ENCODE measurements at regions not wholly inside any gene's neighbourhood (a gene's known extent, or its start where the extent isn't known, plus 50 kb on each side); places are given as distances from the start of the nearest gene placed in this dataset.

- DNase-seq: no peak
- no peaks in the 10 kb centered on the region for H3K9me3 ChIP-seq
- no peaks in the 10 kb centered on the region for H3K27me3 ChIP-seq
- no peaks in the 10 kb centered on the region for H3K4me1 ChIP-seq
- no peak overlapping the region for H3K4me3 ChIP-seq
- intact Hi-C loops (cut with DNase I; ENCODE audit: low total_unique reads): no loop called here
- no peak overlapping the region for H3K27ac ChIP-seq
- no peak for TF ChIP-seq POLR2A (IDR thresholded peaks at IDR 0.05)
- no peak for TF ChIP-seq CTCF (IDR thresholded peaks at IDR 0.05)
- H3K36me3 ChIP-seq: no peaks in the 10 kb centered on the region
Observed at GRCh38 chr6:74756923-74757322, 448.9 kb downstream of the COL12A1 start.

- H3K36me3 ChIP-seq: no peaks in the 10 kb centered on the region
- H3K4me3 ChIP-seq: no peak overlapping the region
- no peaks in the 10 kb centered on the region for H3K27me3 ChIP-seq
- intact Hi-C loops (cut with DNase I; ENCODE audit: low total_unique reads): no loop called here
- no peak for TF ChIP-seq POLR2A (IDR thresholded peaks at IDR 0.05)
- TF ChIP-seq CTCF (IDR thresholded peaks at IDR 0.05): no peak
- no peaks in the 10 kb centered on the region for H3K4me1 ChIP-seq
- H3K27ac ChIP-seq: no peak overlapping the region
- H3K9me3 ChIP-seq: no peaks in the 10 kb centered on the region
- DNase-seq: no peak
Observed at GRCh38 chr6:74755778-74756177, 450.1 kb downstream of the COL12A1 start.

GRCh38 chr6:74755196-74755595 is 450.7 kb downstream of the COL12A1 start:
- intact Hi-C loops (cut with DNase I; ENCODE audit: low total_unique reads): no loop called here
- DNase-seq: no peak
- no peaks in the 10 kb centered on the region for H3K36me3 ChIP-seq
- no peak overlapping the region for H3K27ac ChIP-seq
- no peaks in the 10 kb centered on the region for H3K9me3 ChIP-seq
- no peaks in the 10 kb centered on the region for H3K27me3 ChIP-seq
- no peak overlapping the region for H3K4me3 ChIP-seq
- TF ChIP-seq POLR2A (IDR thresholded peaks at IDR 0.05) (no peak), CTCF (IDR thresholded peaks at IDR 0.05) (no peak)
- H3K4me1 ChIP-seq: no peaks in the 10 kb centered on the region

GRCh38 chr6:74753883-74754600 is 451.8 kb downstream of the COL12A1 start:
- H3K27me3 ChIP-seq: no peaks in the 10 kb centered on the region
- H3K36me3 ChIP-seq: no peaks in the 10 kb centered on the region
- H3K27ac ChIP-seq: no peak overlapping the region
- no peak for DNase-seq
- no peak for TF ChIP-seq POLR2A (IDR thresholded peaks at IDR 0.05)
- TF ChIP-seq CTCF (IDR thresholded peaks at IDR 0.05): no peak
- intact Hi-C loops (cut with DNase I; ENCODE audit: low total_unique reads): no loop called here
- H3K9me3 ChIP-seq: no peaks in the 10 kb centered on the region
- H3K4me1 ChIP-seq: no peaks in the 10 kb centered on the region
- no peak overlapping the region for H3K4me3 ChIP-seq

GRCh38 chr6:74752303-74752702 is 453.6 kb downstream of the COL12A1 start:
- Histone ChIP-seq H3K4me3 (no peak overlapping the region), H3K36me3 (no peaks in the 10 kb centered on the region), H3K27ac (no peak overlapping the region), H3K27me3 (no peaks in the 10 kb centered on the region), H3K4me1 (no peaks in the 10 kb centered on the region), H3K9me3 (no peaks in the 10 kb centered on the region)
- no peak for DNase-seq
- TF ChIP-seq POLR2A (IDR thresholded peaks at IDR 0.05) (no peak), CTCF (IDR thresholded peaks at IDR 0.05) (no peak)
- intact Hi-C loops (cut with DNase I; ENCODE audit: low total_unique reads): no loop called here

Measured in uterus (tissue), 3 donors.